MCF 10A (cell line): ENCODE measurements at regions not wholly inside any gene's neighbourhood (a gene's known extent, or its start where the extent isn't known, plus 50 kb on each side); places are given as distances from the start of the nearest gene placed in this dataset.

ENCODE experiments used
- BruUV-seq: library from RNA; stranded (reverse); fragments of 400-500 nt; replicated peaks from 2 replicates; lab custom pipeline; 2021; lab: Mats Ljungman, UMichigan
- CTCF ChIA-PET: fragments of 300-600 bp; sonication (Branson Sonifier 250); formaldehyde crosslinking; extraction: SDS; loops from one replicate; lab custom pipeline; 2021; ENCODE audit warnings: antibody characterized with exemption, inconsistent platforms; lab: Yijun Ruan, JAX
- POLR2A ChIA-PET: fragments of 300-600, 350-650 bp; sonication (Branson Sonifier 250); formaldehyde crosslinking; extraction: SDS; loops from one replicate; lab custom pipeline; 2020; ENCODE audit warnings: antibody characterized with exemption, inconsistent platforms; lab: Yijun Ruan, JAX
- DNase-seq: peaks from one replicate; pipeline ENCODE4 v3.0.0-alpha.2; 2018; ENCODE audit not compliant: unreplicated experiment
- H3K27ac Mint-ChIP-seq: one replicate; pipeline ENCODE4 v1.8.0; 2022; ENCODE audit warnings: mild to moderate bottlenecking, low read depth, mixed read lengths; ENCODE audit not compliant: unreplicated experiment
- H3K27me3 Mint-ChIP-seq: one replicate; pipeline ENCODE4 v1.8.0; 2022; ENCODE audit warnings: mixed read lengths; ENCODE audit not compliant: insufficient read depth, unreplicated experiment
- H3K36me3 Mint-ChIP-seq: one replicate; pipeline ENCODE4 v1.8.0; 2022; ENCODE audit warnings: mild to moderate bottlenecking, moderate library complexity, mixed read lengths; ENCODE audit not compliant: insufficient read depth, unreplicated experiment
- H3K4me1 Mint-ChIP-seq: one replicate; pipeline ENCODE4 v1.8.0; 2022; ENCODE audit warnings: mixed read lengths; ENCODE audit not compliant: insufficient read depth, unreplicated experiment
- H3K4me3 Mint-ChIP-seq: one replicate; pipeline ENCODE4 v1.8.0; 2022; ENCODE audit warnings: mild to moderate bottlenecking, moderate library complexity, mixed read lengths; ENCODE audit not compliant: unreplicated experiment
- H3K9me3 Mint-ChIP-seq: one replicate; pipeline ENCODE4 v1.8.0; 2022; ENCODE audit warnings: mixed read lengths; ENCODE audit not compliant: unreplicated experiment
- CTCF ChIP-seq: fragments of 200-600 bp; IDR thresholded peaks from one replicate; pipeline ENCODE4 v1.8.0; 2022; ENCODE audit warnings: antibody characterized with exemption, mild to moderate bottlenecking; ENCODE audit not compliant: unreplicated experiment
- intact Hi-C: fragments of 100-400 bp; cut with micrococcal nuclease; formaldehyde crosslinking; loops from 2 replicates; pipeline ENCODE4 v1.14.1; 2022

GRCh38 chr15:46222826-46223225 lies 588.0 kb downstream of the SQOR start:
- CTCF ChIA-PET: no interaction called here
- no peak overlapping the region for H3K4me3 Mint-ChIP-seq
- no peak for TF ChIP-seq CTCF
- H3K4me1 Mint-ChIP-seq: no peaks in the 10 kb centered on the region
- H3K9me3 Mint-ChIP-seq: no peaks in the 10 kb centered on the region
- DNase-seq: no peak
- H3K27ac Mint-ChIP-seq: no peak overlapping the region
- intact Hi-C loops: no loop called here
- H3K27me3 Mint-ChIP-seq: peaks cover 14% of the 10 kb centered on the region
- no peaks in the 10 kb centered on the region for H3K36me3 Mint-ChIP-seq
- no TSS peak for BruUV-seq
- POLR2A ChIA-PET: no interaction called here

DNA sequence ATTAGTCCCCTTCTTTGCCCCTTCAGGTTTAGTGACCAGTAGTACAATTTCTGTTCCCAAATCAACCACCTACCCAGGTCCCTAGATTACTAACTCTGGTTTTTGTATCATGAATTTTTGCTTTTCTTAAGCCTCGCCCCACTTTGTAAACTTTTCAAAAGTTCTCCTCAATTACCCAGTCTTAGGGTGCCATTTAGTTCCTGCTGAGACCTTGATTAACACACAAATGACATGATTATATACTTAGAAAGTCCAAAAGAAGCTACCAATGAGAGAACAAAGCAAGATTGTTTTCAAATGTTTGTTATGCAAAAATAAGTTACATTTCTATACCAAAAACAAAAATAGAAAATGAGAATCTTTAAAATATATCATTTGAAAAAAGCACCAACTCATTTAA lies 594.4 kb downstream of the SQOR start:
- TF ChIP-seq CTCF: no peak
- Mint-ChIP-seq H3K4me3 (no peak overlapping the region), H3K27me3 (peaks cover 3% of the 10 kb centered on the region), H3K36me3 (no peaks in the 10 kb centered on the region), H3K4me1 (no peaks in the 10 kb centered on the region), H3K9me3 (no peaks in the 10 kb centered on the region), H3K27ac (no peak overlapping the region)
- POLR2A ChIA-PET: no interaction called here
- DNase-seq: no peak
- intact Hi-C loops: no loop called here
- CTCF ChIA-PET: no interaction called here
- BruUV-seq: no TSS peak

GRCh38 chr15:46231786-46232185 lies 597.0 kb downstream of the SQOR start:
- Mint-ChIP-seq H3K27me3 (no peaks in the 10 kb centered on the region), H3K4me3 (no peak overlapping the region), H3K36me3 (no peaks in the 10 kb centered on the region), H3K27ac (no peak overlapping the region), H3K4me1 (no peaks in the 10 kb centered on the region), H3K9me3 (no peaks in the 10 kb centered on the region)
- TF ChIP-seq CTCF: no peak
- no TSS peak for BruUV-seq
- ChIA-PET POLR2A (no interaction called here), CTCF (no interaction called here)
- DNase-seq: no peak
- intact Hi-C loops: no loop called here

GRCh38 chr15:46232471-46232870 lies 597.6 kb downstream of the SQOR start:
- Mint-ChIP-seq H3K4me1 (no peaks in the 10 kb centered on the region), H3K9me3 (no peaks in the 10 kb centered on the region), H3K4me3 (no peak overlapping the region), H3K27ac (no peak overlapping the region), H3K36me3 (no peaks in the 10 kb centered on the region), H3K27me3 (no peaks in the 10 kb centered on the region)
- intact Hi-C loops: no loop called here
- TF ChIP-seq CTCF: no peak
- no peak for DNase-seq
- BruUV-seq: no TSS peak
- CTCF ChIA-PET: interaction anchor here (0.6 kb wide), 1 partner anchor 148 kb away, joined by 4 read pairs; no protein-coding TSS in a partner anchor
- POLR2A ChIA-PET: no interaction called here
